ENCODE measurements at regions not wholly inside any gene's neighbourhood (a gene's known extent, or its start where the extent isn't known, plus 50 kb on each side); places are given as distances from the start of the nearest gene placed in this dataset.
A peak's percentile ranks its signal among the peaks of the same experiment; 100 is the strongest.

GRCh38 chr7:155404976-155405375 lies 53.0 kb upstream of the EN2 start:
- H3K36me3 ChIP-seq: no peaks in the 10 kb centered on the region
- no peaks in the 10 kb centered on the region for H3K4me1 ChIP-seq
- intact Hi-C loops (cut with DNase I): no loop called here
- H3K9me3 ChIP-seq: no peaks in the 10 kb centered on the region
- DNase-seq (peak in 1 of 4 donors; percentile 68), ATAC-seq (no peak)
- H3K4me3 ChIP-seq: no peak overlapping the region
- no peak for TF ChIP-seq CTCF (IDR thresholded peaks at IDR 0.05)
- peaks cover 8 to 80% of the 10 kb centered on the region in 2 donors for H3K27me3 ChIP-seq
- no peak overlapping the region for H3K27ac ChIP-seq

GRCh38 chr7:155405399-155406318 lies 52.3 kb upstream of the EN2 start:
- no peaks in the 10 kb centered on the region for H3K4me1 ChIP-seq
- TF ChIP-seq CTCF (IDR thresholded peaks at IDR 0.05): no peak
- H3K4me3 ChIP-seq: no peak overlapping the region
- H3K27ac ChIP-seq: no peak overlapping the region
- DNase-seq: peak in 1 of 4 donors; percentile 67
- H3K27me3 ChIP-seq: peaks cover 8 to 80% of the 10 kb centered on the region in 2 donors
- ATAC-seq: peak; percentile 29
- intact Hi-C loops (cut with DNase I): no loop called here
- no peaks in the 10 kb centered on the region for H3K9me3 ChIP-seq
- no peaks in the 10 kb centered on the region for H3K36me3 ChIP-seq

GRCh38 chr7:155407799-155408198 lies 50.1 kb upstream of the EN2 start:
- Histone ChIP-seq H3K36me3 (no peaks in the 10 kb centered on the region), H3K9me3 (no peaks in the 10 kb centered on the region), H3K27me3 (peaks cover 8 to 81% of the 10 kb centered on the region in 2 donors), H3K4me3 (no peak overlapping the region), H3K4me1 (no peaks in the 10 kb centered on the region), H3K27ac (no peak overlapping the region)
- ATAC-seq (no peak), DNase-seq (peak in 1 of 4 donors; percentile 0)
- no peak for TF ChIP-seq CTCF (IDR thresholded peaks at IDR 0.05)
- intact Hi-C loops (cut with DNase I): no loop called here
